ENCODE measurements at regions not wholly inside any gene's neighbourhood (a gene's known extent, or its start where the extent isn't known, plus 50 kb on each side); places are given as distances from the start of the nearest gene placed in this dataset.
"Not testable (repeated sequence)": the region's sequence is repeated elsewhere in the genome, so short reads cannot be mapped to it uniquely, and the experiment has no call there.

GRCh38 chrX:122625239-122625638 lies 558.8 kb upstream of the GRIA3 start:
- Mint-ChIP-seq H3K36me3 (ENCODE audit: low read depth) (no peaks in the 10 kb centered on the region), H3K4me1 (ENCODE audit: low read depth) (no peaks in the 10 kb centered on the region), H3K4me3 (no peak overlapping the region), H3K9me3 (no peaks in the 10 kb centered on the region), H3K27me3 (no peaks in the 10 kb centered on the region), H3K27ac (no peak overlapping the region)

- H3K36me3 Mint-ChIP-seq (ENCODE audit: low read depth), result no peaks in the 10 kb centered on the region
- H3K9me3 Mint-ChIP-seq, result no peaks in the 10 kb centered on the region
- no peak overlapping the region for H3K27ac Mint-ChIP-seq
- no peaks in the 10 kb centered on the region for H3K27me3 Mint-ChIP-seq
- no peaks in the 10 kb centered on the region for H3K4me1 Mint-ChIP-seq (ENCODE audit: low read depth)
- no peak overlapping the region for H3K4me3 Mint-ChIP-seq
These were observed 558.3 kb upstream of the GRIA3 start for GRCh38 chrX:122625821-122626220.

GRCh38 chrX:122626871-122627270 lies 557.2 kb upstream of the GRIA3 start:
- no peaks in the 10 kb centered on the region for H3K27me3 Mint-ChIP-seq
- H3K4me3 Mint-ChIP-seq, result no peak overlapping the region
- H3K36me3 Mint-ChIP-seq (ENCODE audit: low read depth), result no peaks in the 10 kb centered on the region
- no peak overlapping the region for H3K27ac Mint-ChIP-seq
- no peaks in the 10 kb centered on the region for H3K9me3 Mint-ChIP-seq
- H3K4me1 Mint-ChIP-seq (ENCODE audit: low read depth), result no peaks in the 10 kb centered on the region

GRCh38 chrX:122641136-122641535 lies 542.9 kb upstream of the GRIA3 start:
- Mint-ChIP-seq H3K27ac (no peak overlapping the region), H3K27me3 (no peaks in the 10 kb centered on the region), H3K36me3 (ENCODE audit: low read depth) (no peaks in the 10 kb centered on the region), H3K9me3 (no peaks in the 10 kb centered on the region), H3K4me1 (ENCODE audit: low read depth) (no peaks in the 10 kb centered on the region), H3K4me3 (no peak overlapping the region)

- H3K4me3 Mint-ChIP-seq, result no peak overlapping the region
- no peak overlapping the region for H3K27ac Mint-ChIP-seq
- H3K36me3 Mint-ChIP-seq (ENCODE audit: low read depth), result no peaks in the 10 kb centered on the region
- H3K27me3 Mint-ChIP-seq, result no peaks in the 10 kb centered on the region
- no peaks in the 10 kb centered on the region for H3K9me3 Mint-ChIP-seq
- H3K4me1 Mint-ChIP-seq (ENCODE audit: low read depth), result no peaks in the 10 kb centered on the region
These were observed 542.3 kb upstream of the GRIA3 start for GRCh38 chrX:122641826-122642225.

- not testable (repeated sequence) for H3K4me1 Mint-ChIP-seq (ENCODE audit: low read depth); H3K4me3 Mint-ChIP-seq; H3K27ac Mint-ChIP-seq; H3K27me3 Mint-ChIP-seq; H3K36me3 Mint-ChIP-seq (ENCODE audit: low read depth); H3K9me3 Mint-ChIP-seq
These were observed 528.8 kb upstream of the GRIA3 start for GRCh38 chrX:122655256-122655655.

- H3K27me3 Mint-ChIP-seq, result no peaks in the 10 kb centered on the region
- H3K9me3 Mint-ChIP-seq, result no peaks in the 10 kb centered on the region
- no peak overlapping the region for H3K4me3 Mint-ChIP-seq
- no peaks in the 10 kb centered on the region for H3K36me3 Mint-ChIP-seq (ENCODE audit: low read depth)
- H3K4me1 Mint-ChIP-seq (ENCODE audit: low read depth), result no peaks in the 10 kb centered on the region
- no peak overlapping the region for H3K27ac Mint-ChIP-seq
These were observed 517.5 kb upstream of the GRIA3 start for GRCh38 chrX:122666601-122667000.

GRCh38 chrX:122667667-122668066 lies 516.4 kb upstream of the GRIA3 start:
- H3K27ac Mint-ChIP-seq, result no peak overlapping the region
- H3K4me1 Mint-ChIP-seq (ENCODE audit: low read depth), result no peaks in the 10 kb centered on the region
- no peaks in the 10 kb centered on the region for H3K36me3 Mint-ChIP-seq (ENCODE audit: low read depth)
- H3K9me3 Mint-ChIP-seq, result no peaks in the 10 kb centered on the region
- no peaks in the 10 kb centered on the region for H3K27me3 Mint-ChIP-seq
- H3K4me3 Mint-ChIP-seq, result no peak overlapping the region

- Mint-ChIP-seq H3K27me3 (no peaks in the 10 kb centered on the region), H3K9me3 (peaks cover 4% of the 10 kb centered on the region), H3K27ac (no peak overlapping the region), H3K4me3 (no peak overlapping the region), H3K4me1 (ENCODE audit: low read depth) (no peaks in the 10 kb centered on the region), H3K36me3 (ENCODE audit: low read depth) (no peaks in the 10 kb centered on the region)
These were observed 480.3 kb upstream of the GRIA3 start for GRCh38 chrX:122703762-122704161.

GRCh38 chrX:122739770-122740169 lies 444.3 kb upstream of the GRIA3 start:
- Mint-ChIP-seq H3K4me3 (no peak overlapping the region), H3K9me3 (no peaks in the 10 kb centered on the region), H3K27ac (no peak overlapping the region), H3K36me3 (ENCODE audit: low read depth) (no peaks in the 10 kb centered on the region), H3K27me3 (no peaks in the 10 kb centered on the region), H3K4me1 (ENCODE audit: low read depth) (no peaks in the 10 kb centered on the region)

- Mint-ChIP-seq H3K27me3 (no peaks in the 10 kb centered on the region), H3K27ac (no peak overlapping the region), H3K36me3 (ENCODE audit: low read depth) (no peaks in the 10 kb centered on the region), H3K9me3 (peaks cover 6% of the 10 kb centered on the region), H3K4me3 (no peak overlapping the region), H3K4me1 (ENCODE audit: low read depth) (no peaks in the 10 kb centered on the region)
These were observed 413.5 kb upstream of the GRIA3 start for GRCh38 chrX:122770581-122770980.

GRCh38 chrX:122771933-122772332 lies 412.1 kb upstream of the GRIA3 start:
- no peaks in the 10 kb centered on the region for H3K36me3 Mint-ChIP-seq (ENCODE audit: low read depth)
- H3K4me3 Mint-ChIP-seq, result no peak overlapping the region
- H3K4me1 Mint-ChIP-seq (ENCODE audit: low read depth), result no peaks in the 10 kb centered on the region
- H3K9me3 Mint-ChIP-seq, result no peaks in the 10 kb centered on the region
- H3K27ac Mint-ChIP-seq, result no peak overlapping the region
- H3K27me3 Mint-ChIP-seq, result no peaks in the 10 kb centered on the region

- no peaks in the 10 kb centered on the region for H3K4me1 Mint-ChIP-seq (ENCODE audit: low read depth)
- H3K27ac Mint-ChIP-seq, result no peak overlapping the region
- H3K9me3 Mint-ChIP-seq, result no peaks in the 10 kb centered on the region
- H3K4me3 Mint-ChIP-seq, result no peak overlapping the region
- H3K27me3 Mint-ChIP-seq, result no peaks in the 10 kb centered on the region
- H3K36me3 Mint-ChIP-seq (ENCODE audit: low read depth), result no peaks in the 10 kb centered on the region
These were observed 406.3 kb upstream of the GRIA3 start for GRCh38 chrX:122777766-122778165.

GRCh38 chrX:122783918-122784317 lies 400.2 kb upstream of the GRIA3 start:
- H3K27me3 Mint-ChIP-seq, result no peaks in the 10 kb centered on the region
- H3K27ac Mint-ChIP-seq, result no peak overlapping the region
- peaks cover 6% of the 10 kb centered on the region for H3K9me3 Mint-ChIP-seq
- no peaks in the 10 kb centered on the region for H3K36me3 Mint-ChIP-seq (ENCODE audit: low read depth)
- H3K4me1 Mint-ChIP-seq (ENCODE audit: low read depth), result no peaks in the 10 kb centered on the region
- no peak overlapping the region for H3K4me3 Mint-ChIP-seq

- H3K27ac Mint-ChIP-seq, result no peak overlapping the region
- no peaks in the 10 kb centered on the region for H3K36me3 Mint-ChIP-seq (ENCODE audit: low read depth)
- no peak overlapping the region for H3K4me3 Mint-ChIP-seq
- peaks cover 6% of the 10 kb centered on the region for H3K9me3 Mint-ChIP-seq
- H3K4me1 Mint-ChIP-seq (ENCODE audit: low read depth), result no peaks in the 10 kb centered on the region
- no peaks in the 10 kb centered on the region for H3K27me3 Mint-ChIP-seq
These were observed 396.8 kb upstream of the GRIA3 start for GRCh38 chrX:122787231-122787630.

GRCh38 chrX:122788216-122788615 lies 395.9 kb upstream of the GRIA3 start:
- Mint-ChIP-seq H3K9me3 (peaks cover 6% of the 10 kb centered on the region), H3K36me3 (ENCODE audit: low read depth) (no peaks in the 10 kb centered on the region), H3K27me3 (no peaks in the 10 kb centered on the region), H3K27ac (no peak overlapping the region), H3K4me1 (ENCODE audit: low read depth) (no peaks in the 10 kb centered on the region), H3K4me3 (no peak overlapping the region)
